ENCODE measurements at regions not wholly inside any gene's neighbourhood (a gene's known extent, or its start where the extent isn't known, plus 50 kb on each side); places are given as distances from the start of the nearest gene placed in this dataset.

- TF ChIP-seq POLR2A (IDR thresholded peaks at IDR 0.05) (no peak), EP300 (IDR thresholded peaks at IDR 0.05) (no peak), CTCF (IDR thresholded peaks at IDR 0.05) (no peak)
- Histone ChIP-seq H3K36me3 (no peaks in the 10 kb centered on the region), H3K4me1 (peaks cover 0 to 26% (median 5%) of the 10 kb centered on the region in 4 donors), H3K9me3 (no peaks in the 10 kb centered on the region), H3K27ac (peak overlapping the region; percentile 23 to 87 (median 77)), H3K4me3 (peak overlapping the region; percentile 46 to 60 (median 54)), H3K27me3 (peaks cover 0 to 28% of the 10 kb centered on the region in 2 donors)
- 0% methylated on average over 37 to 65 of the region's 72 CpGs for WGBS, 2 donors
- DNase-seq (ENCODE audit: low spot score in 2 of 2): no peak
Observed at GRCh38 chr10:50991456-50992355, 82.6 kb upstream of the PRKG1 start.

- H3K36me3 ChIP-seq: no peaks in the 10 kb centered on the region
- no peak for DNase-seq (ENCODE audit: low spot score in 2 of 2)
- H3K9me3 ChIP-seq: no peaks in the 10 kb centered on the region
- WGBS, 2 donors: 10 to 11% methylated on average over 14 of the region's 14 CpGs
- H3K27me3 ChIP-seq: peaks cover 0 to 28% of the 10 kb centered on the region in 2 donors
- H3K4me1 ChIP-seq: peaks cover 0 to 26% (median 5%) of the 10 kb centered on the region in 4 donors
- TF ChIP-seq CTCF (IDR thresholded peaks at IDR 0.05) (no peak), POLR2A (IDR thresholded peaks at IDR 0.05) (no peak), EP300 (IDR thresholded peaks at IDR 0.05) (no peak)
- H3K27ac ChIP-seq: peak overlapping the region; percentile 23 to 87 (median 74)
- peak overlapping the region; percentile 46 to 60 (median 54) for H3K4me3 ChIP-seq
Observed at GRCh38 chr10:50992356-50992901, 81.9 kb upstream of the PRKG1 start.

- peaks cover 0 to 28% of the 10 kb centered on the region in 2 donors for H3K27me3 ChIP-seq
- no peaks in the 10 kb centered on the region for H3K9me3 ChIP-seq
- no peak for DNase-seq (ENCODE audit: low spot score in 2 of 2)
- peaks cover 0 to 26% (median 5%) of the 10 kb centered on the region in 4 donors for H3K4me1 ChIP-seq
- 48 to 55% methylated on average over 16 of the region's 16 CpGs for WGBS, 2 donors
- no peak for TF ChIP-seq POLR2A (IDR thresholded peaks at IDR 0.05)
- H3K4me3 ChIP-seq: peak overlapping the region in 2 of 4 donors; percentile 55 to 60
- no peaks in the 10 kb centered on the region for H3K36me3 ChIP-seq
- peak overlapping the region in 2 of 4 donors; percentile 82 to 87 for H3K27ac ChIP-seq
Observed at GRCh38 chr10:50992972-50993766, 81.1 kb upstream of the PRKG1 start.

GRCh38 chr10:50993771-50994251, 80.5 kb upstream of the PRKG1 start:
- Histone ChIP-seq H3K27me3 (peaks cover 0 to 28% of the 10 kb centered on the region in 2 donors), H3K4me3 (peak overlapping the region in 1 of 4 donors; percentile 60), H3K27ac (peak overlapping the region in 2 of 4 donors; percentile 82 to 87), H3K9me3 (no peaks in the 10 kb centered on the region), H3K36me3 (no peaks in the 10 kb centered on the region), H3K4me1 (peaks cover 0 to 26% (median 5%) of the 10 kb centered on the region in 4 donors)
- 22 to 27% methylated on average over 3 of the region's 3 CpGs for WGBS, 2 donors
- TF ChIP-seq POLR2A (IDR thresholded peaks at IDR 0.05) (no peak), EP300 (IDR thresholded peaks at IDR 0.05) (no peak), CTCF (IDR thresholded peaks at IDR 0.05) (no peak)
- DNase-seq (ENCODE audit: low spot score in 2 of 2): no peak

- Histone ChIP-seq H3K4me3 (no peak overlapping the region), H3K27ac (no peak overlapping the region), H3K9me3 (no peaks in the 10 kb centered on the region), H3K27me3 (peaks cover 0 to 18% of the 10 kb centered on the region in 2 donors), H3K36me3 (no peaks in the 10 kb centered on the region), H3K4me1 (peaks cover 0 to 17% (median 4%) of the 10 kb centered on the region in 4 donors)
- no peak for DNase-seq (ENCODE audit: low spot score in 2 of 2)
- WGBS, 2 donors: 87 to 89% methylated on average over 2 of the region's 2 CpGs
- no peak for TF ChIP-seq CTCF (IDR thresholded peaks at IDR 0.05)
- no peak for TF ChIP-seq POLR2A (IDR thresholded peaks at IDR 0.05)
- TF ChIP-seq EP300 (IDR thresholded peaks at IDR 0.05): no peak
Observed at GRCh38 chr10:50997461-50997860, 76.8 kb upstream of the PRKG1 start.

Data from tibial nerve (tissue), 4 donors.